ENCODE measurements at regions not wholly inside any gene's neighbourhood (a gene's known extent, or its start where the extent isn't known, plus 50 kb on each side); places are given as distances from the start of the nearest gene placed in this dataset.

DNA sequence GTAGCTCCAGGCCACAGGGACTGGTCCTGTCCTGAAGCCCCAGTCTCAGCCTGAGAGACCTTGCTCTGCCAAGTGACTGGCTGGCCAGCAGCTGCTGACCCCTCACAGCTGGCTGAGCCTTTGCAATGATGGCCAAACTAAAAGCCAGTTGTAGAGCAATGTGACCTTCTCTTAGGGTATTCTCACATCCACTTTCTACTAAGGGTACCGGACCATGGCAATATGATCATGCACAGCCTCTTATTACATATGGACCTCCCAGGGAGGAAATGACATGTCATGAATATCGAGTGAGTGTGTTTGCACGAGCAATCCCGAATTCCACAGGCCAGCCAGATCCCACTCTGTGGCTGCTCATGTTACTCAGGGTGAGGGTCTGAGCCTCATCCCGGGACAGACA lies 213.9 kb downstream of the VAPA start:
- no peak for TF ChIP-seq CTCF (conservative IDR thresholded peaks at IDR 0.05; ENCODE audit: low read length)
- no peak for TF ChIP-seq EZH2phosphoT487 (IDR thresholded peaks at IDR 0.05; ENCODE audit: borderline replicate concordance)
- peaks cover 6% of the 10 kb centered on the region for H3K4me1 ChIP-seq (ENCODE audit: insufficient read depth, low read length, poor library complexity, severe bottlenecking)

GRCh38 chr18:10128921-10129501 lies 215.2 kb downstream of the VAPA start:
- Histone ChIP-seq H3K9ac (ENCODE audit: low read depth, low read length, poor library complexity, severe bottlenecking) (no peak overlapping the region), H3K27me3 (ENCODE audit: insufficient read depth, low read length, poor library complexity, severe bottlenecking) (no peaks in the 10 kb centered on the region), H3K36me3 (ENCODE audit: insufficient read depth, low read length) (no peaks in the 10 kb centered on the region), H3K4me1 (ENCODE audit: insufficient read depth, low read length, poor library complexity, severe bottlenecking) (peaks cover 6% of the 10 kb centered on the region), H3K79me2 (ENCODE audit: insufficient read depth, low read length) (no peaks in the 10 kb centered on the region), H3F3A (ENCODE audit: low read depth) (no peaks in the 10 kb centered on the region), H3K9me3 (ENCODE audit: insufficient read depth, low read depth, low read length) (no peaks in the 10 kb centered on the region), H4K20me1 (ENCODE audit: insufficient read depth, low read length, poor library complexity, severe bottlenecking) (no peaks in the 10 kb centered on the region), H3K4me2 (ENCODE audit: low read depth, low read length, poor library complexity, severe bottlenecking) (no peak overlapping the region), H3K4me3 (ENCODE audit: low read length, poor library complexity, severe bottlenecking) (no peak overlapping the region), H3K9me2 (replicated peaks; ENCODE audit: low read depth, low read length) (no peaks in the 10 kb centered on the region), H2AFZ (ENCODE audit: low read length) (no peak overlapping the region)
- TF ChIP-seq CTCF (conservative IDR thresholded peaks at IDR 0.05; ENCODE audit: low read length) (no peak), EZH2phosphoT487 (IDR thresholded peaks at IDR 0.05; ENCODE audit: borderline replicate concordance) (no peak)

More for the DNA sequence above, 213.9 kb downstream of the VAPA start:
- H3K9me3 ChIP-seq (ENCODE audit: insufficient read depth, low read depth, low read length): no peaks in the 10 kb centered on the region
- H3K36me3 ChIP-seq (ENCODE audit: insufficient read depth, low read length): no peaks in the 10 kb centered on the region
- H3K27me3 ChIP-seq (ENCODE audit: insufficient read depth, low read length, poor library complexity, severe bottlenecking): no peaks in the 10 kb centered on the region
- no peaks in the 10 kb centered on the region for H3F3A ChIP-seq (ENCODE audit: low read depth)
- H3K9me2 ChIP-seq (replicated peaks; ENCODE audit: low read depth, low read length): no peaks in the 10 kb centered on the region
- H4K20me1 ChIP-seq (ENCODE audit: insufficient read depth, low read length, poor library complexity, severe bottlenecking): no peaks in the 10 kb centered on the region
- no peak overlapping the region for H3K4me2 ChIP-seq (ENCODE audit: low read depth, low read length, poor library complexity, severe bottlenecking)
- H3K4me3 ChIP-seq (ENCODE audit: low read length, poor library complexity, severe bottlenecking): no peak overlapping the region
- H2AFZ ChIP-seq (ENCODE audit: low read length): no peak overlapping the region
- H3K9ac ChIP-seq (ENCODE audit: low read depth, low read length, poor library complexity, severe bottlenecking): no peak overlapping the region
- no peaks in the 10 kb centered on the region for H3K79me2 ChIP-seq (ENCODE audit: insufficient read depth, low read length)

- Histone ChIP-seq H3K79me2 (ENCODE audit: insufficient read depth, low read length) (no peaks in the 10 kb centered on the region), H3K9me3 (ENCODE audit: insufficient read depth, low read depth, low read length) (no peaks in the 10 kb centered on the region), H3K9me2 (replicated peaks; ENCODE audit: low read depth, low read length) (no peaks in the 10 kb centered on the region), H2AFZ (ENCODE audit: low read length) (no peak overlapping the region), H3K27me3 (ENCODE audit: insufficient read depth, low read length, poor library complexity, severe bottlenecking) (no peaks in the 10 kb centered on the region), H3K4me3 (ENCODE audit: low read length, poor library complexity, severe bottlenecking) (no peak overlapping the region), H3K9ac (ENCODE audit: low read depth, low read length, poor library complexity, severe bottlenecking) (no peak overlapping the region), H4K20me1 (ENCODE audit: insufficient read depth, low read length, poor library complexity, severe bottlenecking) (no peaks in the 10 kb centered on the region), H3K4me2 (ENCODE audit: low read depth, low read length, poor library complexity, severe bottlenecking) (no peak overlapping the region), H3K36me3 (ENCODE audit: insufficient read depth, low read length) (no peaks in the 10 kb centered on the region), H3K4me1 (ENCODE audit: insufficient read depth, low read length, poor library complexity, severe bottlenecking) (peaks cover 6% of the 10 kb centered on the region), H3F3A (ENCODE audit: low read depth) (no peaks in the 10 kb centered on the region)
- no peak for TF ChIP-seq EZH2phosphoT487 (IDR thresholded peaks at IDR 0.05; ENCODE audit: borderline replicate concordance)
- TF ChIP-seq CTCF (conservative IDR thresholded peaks at IDR 0.05; ENCODE audit: low read length): no peak
Observed at GRCh38 chr18:10130606-10131005, 216.8 kb downstream of the VAPA start.
